ENCODE measurements at regions not wholly inside any gene's neighbourhood (a gene's known extent, or its start where the extent isn't known, plus 50 kb on each side); places are given as distances from the start of the nearest gene placed in this dataset.

DNA sequence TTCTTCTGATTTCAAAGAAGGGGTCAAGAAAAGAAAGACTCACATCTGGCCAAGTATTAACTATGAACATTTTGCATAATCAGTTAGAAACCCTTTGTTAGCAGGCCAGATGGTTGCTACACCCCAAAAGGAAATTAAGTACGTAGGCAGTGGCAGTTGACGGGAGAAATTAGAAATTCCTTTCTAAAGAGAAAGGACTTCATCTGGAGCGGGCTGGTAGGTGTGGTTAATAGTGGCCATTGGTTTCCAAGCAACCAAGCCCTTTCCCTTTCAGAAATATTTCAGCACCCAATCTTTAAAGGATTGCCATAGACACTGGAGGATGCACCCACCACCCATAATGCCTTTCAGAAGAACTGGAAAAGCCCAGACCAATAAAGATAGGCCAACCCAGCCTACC is 235.7 kb upstream of the LDB2 start (continued):
- TF ChIP-seq, protein P1, sequence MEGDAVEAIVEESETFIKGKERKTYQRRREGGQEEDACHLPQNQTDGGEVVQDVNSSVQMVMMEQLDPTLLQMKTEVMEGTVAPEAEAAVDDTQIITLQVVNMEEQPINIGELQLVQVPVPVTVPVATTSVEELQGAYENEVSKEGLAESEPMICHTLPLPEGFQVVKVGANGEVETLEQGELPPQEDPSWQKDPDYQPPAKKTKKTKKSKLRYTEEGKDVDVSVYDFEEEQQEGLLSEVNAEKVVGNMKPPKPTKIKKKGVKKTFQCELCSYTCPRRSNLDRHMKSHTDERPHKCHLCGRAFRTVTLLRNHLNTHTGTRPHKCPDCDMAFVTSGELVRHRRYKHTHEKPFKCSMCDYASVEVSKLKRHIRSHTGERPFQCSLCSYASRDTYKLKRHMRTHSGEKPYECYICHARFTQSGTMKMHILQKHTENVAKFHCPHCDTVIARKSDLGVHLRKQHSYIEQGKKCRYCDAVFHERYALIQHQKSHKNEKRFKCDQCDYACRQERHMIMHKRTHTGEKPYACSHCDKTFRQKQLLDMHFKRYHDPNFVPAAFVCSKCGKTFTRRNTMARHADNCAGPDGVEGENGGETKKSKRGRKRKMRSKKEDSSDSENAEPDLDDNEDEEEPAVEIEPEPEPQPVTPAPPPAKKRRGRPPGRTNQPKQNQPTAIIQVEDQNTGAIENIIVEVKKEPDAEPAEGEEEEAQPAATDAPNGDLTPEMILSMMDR (conservative IDR thresholded peaks at IDR 0.05; ENCODE audit: low read depth in 2 of 2) = no peak

GRCh38 chr4:17132226-17132625 is 233.8 kb upstream of the LDB2 start:
- DNase-seq (ENCODE audit: low spot score) (no peak), ATAC-seq (no peak)
- Histone ChIP-seq H3K79me2 (replicated peaks; ENCODE audit: insufficient read depth) (no peaks in the 10 kb centered on the region), H3K27me3 (ENCODE audit: insufficient read depth) (no peaks in the 10 kb centered on the region), H3K27ac (ENCODE audit: low read depth) (no peak overlapping the region), H3K36me3 (ENCODE audit: insufficient read depth) (no peaks in the 10 kb centered on the region), H3F3A (replicated peaks; ENCODE audit: low read depth) (no peaks in the 10 kb centered on the region), H2AFZ (no peak overlapping the region), H3K4me3 (no peak overlapping the region), H3K4me1 (ENCODE audit: insufficient read depth) (peaks cover 11% of the 10 kb centered on the region; the same call in 1 of the 2 replicates), H4K20me1 (replicated peaks; ENCODE audit: insufficient read depth) (no peaks in the 10 kb centered on the region), H3K4me2 (no peak overlapping the region), H3K9me2 (ENCODE audit: insufficient read depth) (peaks cover 43% of the 10 kb centered on the region)
- H3K36me3 Mint-ChIP-seq (ENCODE audit: low read depth) = no peaks in the 10 kb centered on the region
- no peak overlapping the region for H3K4me3 Mint-ChIP-seq
- H3K27me3 Mint-ChIP-seq (ENCODE audit: insufficient read depth, low read depth, poor library complexity) = peaks cover 8% of the 10 kb centered on the region
- no peak overlapping the region for H3K27ac Mint-ChIP-seq
- no peaks in the 10 kb centered on the region for H3K9me3 Mint-ChIP-seq
- H3K4me1 Mint-ChIP-seq = peaks cover 13% of the 10 kb centered on the region; the same call in 2 of the 3 replicates
- TF ChIP-seq EZH2phosphoT487 (IDR thresholded peaks at IDR 0.05; ENCODE audit: unreplicated experiment) = no peak
- TF ChIP-seq, protein P2, sequence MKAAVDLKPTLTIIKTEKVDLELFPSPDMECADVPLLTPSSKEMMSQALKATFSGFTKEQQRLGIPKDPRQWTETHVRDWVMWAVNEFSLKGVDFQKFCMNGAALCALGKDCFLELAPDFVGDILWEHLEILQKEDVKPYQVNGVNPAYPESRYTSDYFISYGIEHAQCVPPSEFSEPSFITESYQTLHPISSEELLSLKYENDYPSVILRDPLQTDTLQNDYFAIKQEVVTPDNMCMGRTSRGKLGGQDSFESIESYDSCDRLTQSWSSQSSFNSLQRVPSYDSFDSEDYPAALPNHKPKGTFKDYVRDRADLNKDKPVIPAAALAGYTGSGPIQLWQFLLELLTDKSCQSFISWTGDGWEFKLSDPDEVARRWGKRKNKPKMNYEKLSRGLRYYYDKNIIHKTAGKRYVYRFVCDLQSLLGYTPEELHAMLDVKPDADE (IDR thresholded peaks at IDR 0.05) = no peak
- TF ChIP-seq JUNB (IDR thresholded peaks at IDR 0.05; ENCODE audit: unreplicated experiment) = no peak
- no peak for TF ChIP-seq ZNF331 (CRISPR knock-in tag; IDR thresholded peaks at IDR 0.05; ENCODE audit: low read depth)
- TF ChIP-seq ZNF114 (CRISPR knock-in tag; IDR thresholded peaks at IDR 0.05) = no peak
- no peak for TF ChIP-seq ZNF462 (CRISPR knock-in tag; IDR thresholded peaks at IDR 0.05)
- no peak for TF ChIP-seq REST (IDR thresholded peaks at IDR 0.05; ENCODE audit: unreplicated experiment)
- no peak for TF ChIP-seq NANOG (IDR thresholded peaks at IDR 0.05; ENCODE audit: borderline replicate concordance)
- TF ChIP-seq POLR2AphosphoS5 (IDR thresholded peaks at IDR 0.05; ENCODE audit: low read depth) = no peak
- no peak for TF ChIP-seq STAT1 (IDR thresholded peaks at IDR 0.05; ENCODE audit: unreplicated experiment)
- TF ChIP-seq EZH2 (IDR thresholded peaks at IDR 0.05; ENCODE audit: low read depth, unreplicated experiment) = no peak

All from GM23338 (cell line).